HUES64 (cell line): ENCODE measurements at regions not wholly inside any gene's neighbourhood (a gene's known extent, or its start where the extent isn't known, plus 50 kb on each side); places are given as distances from the start of the nearest gene placed in this dataset.

ENCODE experiments used
- H3K27ac ChIP-seq: 2 replicates; pipeline ENCODE4 v1.7.0; 2013; ENCODE audit warnings: low read depth, low read length, inconsistent platforms
- H3K27me3 ChIP-seq: 2 replicates; pipeline ENCODE4 v1.6.1; 2013; ENCODE audit warnings: mild to moderate bottlenecking, low read length; ENCODE audit not compliant: insufficient read depth
- H3K36me3 ChIP-seq: 2 replicates; pipeline ENCODE4 v1.6.1; 2013; ENCODE audit warnings: mild to moderate bottlenecking, low read length; ENCODE audit not compliant: insufficient read depth
- H3K4me1 ChIP-seq: 2 replicates; pipeline ENCODE4 v1.6.1; 2013; ENCODE audit warnings: mild to moderate bottlenecking, low read length, moderate library complexity; ENCODE audit not compliant: insufficient read depth
- H3K4me3 ChIP-seq: 2 replicates; pipeline ENCODE4 v1.5.1; 2013; ENCODE audit warnings: mild to moderate bottlenecking, low read length, moderate library complexity
- H3K9ac ChIP-seq: 2 replicates; pipeline ENCODE4 v1.6.1; 2013; ENCODE audit warnings: mild to moderate bottlenecking, low read depth, low read length
- H3K9me3 ChIP-seq: 2 replicates; pipeline ENCODE4 v1.6.1; 2013; ENCODE audit warnings: low read depth, low read length; ENCODE audit not compliant: insufficient read depth
- WGBS: fragments of 150-250, 120-280 bp; methylation state at CpG from one replicate; pipeline ENCODE4 v1.1.7; 2013; ENCODE audit warnings: missing lambda C conversion rate; 5-methylcytosine and 5-hydroxymethylcytosine counted together

- Histone ChIP-seq H3K9me3 (no peaks in the 10 kb centered on the region), H3K27ac (no peak overlapping the region), H3K36me3 (no peaks in the 10 kb centered on the region), H3K4me1 (no peaks in the 10 kb centered on the region), H3K27me3 (no peaks in the 10 kb centered on the region), H3K9ac (no peak overlapping the region), H3K4me3 (no peak overlapping the region)
- WGBS: 86% methylated on average over 2 of the region's 2 CpGs
These were observed 58.2 kb upstream of the GPRIN3 start for GRCh38 chr4:89365776-89366175.

- H3K4me1 ChIP-seq: no peaks in the 10 kb centered on the region
- no peak overlapping the region for H3K9ac ChIP-seq
- H3K9me3 ChIP-seq: no peaks in the 10 kb centered on the region
- H3K27me3 ChIP-seq: no peaks in the 10 kb centered on the region
- no peaks in the 10 kb centered on the region for H3K36me3 ChIP-seq
- H3K4me3 ChIP-seq: no peak overlapping the region
- no peak overlapping the region for H3K27ac ChIP-seq
These were observed 57.8 kb upstream of the GPRIN3 start for GRCh38 chr4:89365375-89365774.

GRCh38 chr4:89364541-89364940 lies 56.9 kb upstream of the GPRIN3 start:
- 97% methylated on average over 4 of the region's 4 CpGs for WGBS
- Histone ChIP-seq H3K27me3 (no peaks in the 10 kb centered on the region), H3K36me3 (no peaks in the 10 kb centered on the region), H3K4me3 (no peak overlapping the region), H3K27ac (no peak overlapping the region), H3K9ac (no peak overlapping the region), H3K4me1 (no peaks in the 10 kb centered on the region), H3K9me3 (no peaks in the 10 kb centered on the region)

- H3K4me1 ChIP-seq: no peaks in the 10 kb centered on the region
- no peaks in the 10 kb centered on the region for H3K27me3 ChIP-seq
- no peaks in the 10 kb centered on the region for H3K36me3 ChIP-seq
- H3K4me3 ChIP-seq: no peak overlapping the region
- H3K27ac ChIP-seq: no peak overlapping the region
- 96% methylated on average over 7 of the region's 7 CpGs for WGBS
- no peaks in the 10 kb centered on the region for H3K9me3 ChIP-seq
- no peak overlapping the region for H3K9ac ChIP-seq
These were observed 56.2 kb upstream of the GPRIN3 start for GRCh38 chr4:89363786-89364185.

- H3K4me3 ChIP-seq: no peak overlapping the region
- no peaks in the 10 kb centered on the region for H3K27me3 ChIP-seq
- H3K36me3 ChIP-seq: no peaks in the 10 kb centered on the region
- 93% methylated on average over 7 of the region's 9 CpGs for WGBS
- no peaks in the 10 kb centered on the region for H3K9me3 ChIP-seq
- H3K4me1 ChIP-seq: no peaks in the 10 kb centered on the region
- no peak overlapping the region for H3K27ac ChIP-seq
- H3K9ac ChIP-seq: no peak overlapping the region
These were observed 51.5 kb upstream of the GPRIN3 start for GRCh38 chr4:89358935-89359638.

- Histone ChIP-seq H3K9me3 (no peaks in the 10 kb centered on the region), H3K4me1 (no peaks in the 10 kb centered on the region), H3K27ac (no peak overlapping the region), H3K4me3 (no peak overlapping the region), H3K9ac (no peak overlapping the region), H3K27me3 (no peaks in the 10 kb centered on the region), H3K36me3 (no peaks in the 10 kb centered on the region)
- 87% methylated on average over 3 of the region's 3 CpGs for WGBS
These were observed 50.2 kb upstream of the GPRIN3 start for GRCh38 chr4:89357787-89358186.
